Fibroblast of skin of back (primary cell): ENCODE measurements at regions not wholly inside any gene's neighbourhood (a gene's known extent, or its start where the extent isn't known, plus 50 kb on each side); places are given as distances from the start of the nearest gene placed in this dataset.

Source experiments
- DNase-seq: peaks from one replicate; pipeline ENCODE4 v3.0.0-alpha.2; 2013

GRCh38 chr16:80489173-80489572 is 51.6 kb upstream of the DYNLRB2 start:
- DNase-seq: no peak

- no peak for DNase-seq
Measured at GRCh38 chr16:80488167-80488566, 52.6 kb upstream of the DYNLRB2 start.

- no peak for DNase-seq
Measured at GRCh38 chr16:80480664-80481063, 60.1 kb upstream of the DYNLRB2 start.

GRCh38 chr16:80477838-80478237 is 63.0 kb upstream of the DYNLRB2 start:
- DNase-seq: no peak

- no peak for DNase-seq
Measured at GRCh38 chr16:80468029-80468428, 72.8 kb upstream of the DYNLRB2 start.

GRCh38 chr16:80466024-80466987 is 74.5 kb upstream of the DYNLRB2 start:
- peak; percentile 54 for DNase-seq

- no peak for DNase-seq
Measured at GRCh38 chr16:80463751-80464495, 76.9 kb upstream of the DYNLRB2 start.

GRCh38 chr16:80463326-80463725 is 77.5 kb upstream of the DYNLRB2 start:
- DNase-seq: no peak

- DNase-seq: no peak
Measured at GRCh38 chr16:80462917-80463316, 77.9 kb upstream of the DYNLRB2 start.

- DNase-seq: no peak
Measured at GRCh38 chr16:80460988-80461387, 79.8 kb upstream of the DYNLRB2 start.

GRCh38 chr16:80459966-80460365 is 80.8 kb upstream of the DYNLRB2 start:
- no peak for DNase-seq

GRCh38 chr16:80459331-80459777 is 81.4 kb upstream of the DYNLRB2 start:
- peak; percentile 76 for DNase-seq

- DNase-seq: no peak
Measured at GRCh38 chr16:80457871-80458270, 82.9 kb upstream of the DYNLRB2 start.

- DNase-seq: no peak
Measured at GRCh38 chr16:80454802-80455201, 86.0 kb upstream of the DYNLRB2 start.

GRCh38 chr16:80449392-80449791 is 91.4 kb upstream of the DYNLRB2 start:
- no peak for DNase-seq

GRCh38 chr16:80447241-80447640 is 93.6 kb upstream of the DYNLRB2 start:
- no peak for DNase-seq

GRCh38 chr16:80442779-80443178 is 98.0 kb upstream of the DYNLRB2 start:
- DNase-seq: no peak

GRCh38 chr16:80441935-80442334 is 98.9 kb upstream of the DYNLRB2 start:
- no peak for DNase-seq

GRCh38 chr16:80440667-80441066 is 100.1 kb upstream of the DYNLRB2 start:
- no peak for DNase-seq

GRCh38 chr16:80437707-80438106 is 103.1 kb upstream of the DYNLRB2 start:
- no peak for DNase-seq

GRCh38 chr16:80436510-80436909 is 104.3 kb upstream of the DYNLRB2 start:
- no peak for DNase-seq

GRCh38 chr16:80433623-80434022 is 107.2 kb upstream of the DYNLRB2 start:
- peak; percentile 10 for DNase-seq

GRCh38 chr16:80427795-80428194 is 113.0 kb upstream of the DYNLRB2 start:
- DNase-seq: no peak
